Endothelial cell of umbilical vein (primary cell): ENCODE measurements at regions not wholly inside any gene's neighbourhood (a gene's known extent, or its start where the extent isn't known, plus 50 kb on each side); places are given as distances from the start of the nearest gene placed in this dataset.

Source experiments
- CTCF ChIP-seq, 2 donors: IDR thresholded peaks; 1 replicate in 1 of 2; 2 replicates in 1 of 2; pipeline ENCODE4 v1.5.1; 2011; ENCODE audit warnings: low read length in 2 of 2, mild to moderate bottlenecking in 2 of 2, moderate library complexity in 2 of 2, control low read depth in 1 of 2, inconsistent platforms in 1 of 2, low read depth in 1 of 2; ENCODE audit not compliant: insufficient read depth in 1 of 2; ENCODE audit errors: extremely low read depth in 1 of 2
- EZH2 ChIP-seq: IDR thresholded peaks from 2 replicates; pipeline ENCODE4 v1.6.1; 2012; ENCODE audit warnings: borderline replicate concordance, low read depth, mild to moderate bottlenecking, moderate library complexity, low read length, inconsistent platforms; ENCODE audit not compliant: severe bottlenecking
- GATA2 ChIP-seq: IDR thresholded peaks from 2 replicates; pipeline ENCODE4 v1.7.0; 2011; ENCODE audit warnings: low read depth, mild to moderate bottlenecking, moderate library complexity, mixed read lengths, low read length; ENCODE audit not compliant: insufficient read length, insufficient read depth
- JUN ChIP-seq: IDR thresholded peaks from 2 replicates; pipeline ENCODE4 v1.6.1; 2011; ENCODE audit warnings: borderline replicate concordance, low read depth; ENCODE audit not compliant: insufficient read length, insufficient read depth
- MAX ChIP-seq: IDR thresholded peaks from 2 replicates; pipeline ENCODE4 v1.6.1; 2011; ENCODE audit not compliant: insufficient read depth, insufficient read length
- MYC ChIP-seq: IDR thresholded peaks from one replicate; pipeline ENCODE4 v1.6.1; 2011; ENCODE audit warnings: mild to moderate bottlenecking, low read depth, low read length
- POLR2A ChIP-seq: IDR thresholded peaks from 2 replicates; pipeline ENCODE4 v1.6.1; 2012; ENCODE audit warnings: low read depth, mild to moderate bottlenecking, control low read depth, low read length
- POLR2AphosphoS5 ChIP-seq: IDR thresholded peaks from 2 replicates; pipeline ENCODE4 v1.6.1; 2012; ENCODE audit warnings: low read depth, mild to moderate bottlenecking, control low read depth, low read length, moderate library complexity; ENCODE audit not compliant: insufficient read depth

GRCh38 chr2:217527590-217528202 is 475.1 kb downstream of the TNS1 start:
- no peak for TF ChIP-seq POLR2A
- no peak for TF ChIP-seq MYC
- no peak for TF ChIP-seq CTCF (IDR thresholded peaks at IDR 0.05; ENCODE audit: extremely low read depth in 1 of 2, insufficient read depth in 1 of 2, low read depth in 1 of 2, low read length in 2 of 2)
- no peak for TF ChIP-seq EZH2
- TF ChIP-seq POLR2AphosphoS5: no peak
- TF ChIP-seq GATA2: no peak
- TF ChIP-seq MAX: no peak
- TF ChIP-seq JUN: no peak
